ENCODE measurements at regions not wholly inside any gene's neighbourhood (a gene's known extent, or its start where the extent isn't known, plus 50 kb on each side); places are given as distances from the start of the nearest gene placed in this dataset.

DNA sequence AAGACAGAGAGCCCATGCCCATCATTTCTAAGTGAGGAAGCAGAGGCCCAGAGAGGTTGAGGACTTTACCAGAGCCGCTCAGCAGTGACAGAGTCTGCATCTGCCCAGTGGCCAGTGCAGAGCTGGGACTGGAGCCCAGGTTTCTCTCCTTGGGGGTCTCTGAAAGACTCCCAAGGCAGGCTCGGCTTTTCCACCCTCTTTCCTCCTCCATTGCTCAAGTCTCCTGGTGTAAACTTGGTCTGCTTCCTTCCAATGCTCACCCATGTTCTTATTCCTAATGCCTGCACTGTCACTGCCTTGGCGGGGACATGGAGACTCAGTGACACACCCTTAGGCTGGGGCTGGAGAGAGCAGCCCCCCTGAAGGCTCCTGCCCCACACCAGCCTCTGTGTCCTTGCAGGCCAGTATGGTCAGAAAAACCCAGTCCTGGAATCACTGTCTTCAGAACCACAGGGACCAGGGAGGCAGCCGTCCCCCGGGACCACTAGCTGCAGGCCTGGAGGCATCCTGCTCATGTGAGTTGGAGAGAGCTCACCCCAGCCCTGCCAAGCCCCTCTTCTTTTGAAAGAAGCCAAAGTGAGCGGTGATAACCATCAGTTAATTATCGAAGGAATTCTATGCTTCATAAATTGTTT, 211.0 kb upstream of the ZNF536 start:
- TF ChIP-seq, protein P1, sequence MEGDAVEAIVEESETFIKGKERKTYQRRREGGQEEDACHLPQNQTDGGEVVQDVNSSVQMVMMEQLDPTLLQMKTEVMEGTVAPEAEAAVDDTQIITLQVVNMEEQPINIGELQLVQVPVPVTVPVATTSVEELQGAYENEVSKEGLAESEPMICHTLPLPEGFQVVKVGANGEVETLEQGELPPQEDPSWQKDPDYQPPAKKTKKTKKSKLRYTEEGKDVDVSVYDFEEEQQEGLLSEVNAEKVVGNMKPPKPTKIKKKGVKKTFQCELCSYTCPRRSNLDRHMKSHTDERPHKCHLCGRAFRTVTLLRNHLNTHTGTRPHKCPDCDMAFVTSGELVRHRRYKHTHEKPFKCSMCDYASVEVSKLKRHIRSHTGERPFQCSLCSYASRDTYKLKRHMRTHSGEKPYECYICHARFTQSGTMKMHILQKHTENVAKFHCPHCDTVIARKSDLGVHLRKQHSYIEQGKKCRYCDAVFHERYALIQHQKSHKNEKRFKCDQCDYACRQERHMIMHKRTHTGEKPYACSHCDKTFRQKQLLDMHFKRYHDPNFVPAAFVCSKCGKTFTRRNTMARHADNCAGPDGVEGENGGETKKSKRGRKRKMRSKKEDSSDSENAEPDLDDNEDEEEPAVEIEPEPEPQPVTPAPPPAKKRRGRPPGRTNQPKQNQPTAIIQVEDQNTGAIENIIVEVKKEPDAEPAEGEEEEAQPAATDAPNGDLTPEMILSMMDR (IDR thresholded peaks at IDR 0.05), result no peak
- TF ChIP-seq POLR2A (IDR thresholded peaks at IDR 0.05) (no peak), EP300 (IDR thresholded peaks at IDR 0.05) (no peak)

Measured in tibial nerve (tissue), 4 donors.